Retina (tissue), 1 donor: ENCODE measurements at regions not wholly inside any gene's neighbourhood (a gene's known extent, or its start where the extent isn't known, plus 50 kb on each side); places are given as distances from the start of the nearest gene placed in this dataset.

Experiments used
- DNase-seq: peaks from one replicate; pipeline ENCODE4 v3.0.0-alpha.2; 2016

DNA sequence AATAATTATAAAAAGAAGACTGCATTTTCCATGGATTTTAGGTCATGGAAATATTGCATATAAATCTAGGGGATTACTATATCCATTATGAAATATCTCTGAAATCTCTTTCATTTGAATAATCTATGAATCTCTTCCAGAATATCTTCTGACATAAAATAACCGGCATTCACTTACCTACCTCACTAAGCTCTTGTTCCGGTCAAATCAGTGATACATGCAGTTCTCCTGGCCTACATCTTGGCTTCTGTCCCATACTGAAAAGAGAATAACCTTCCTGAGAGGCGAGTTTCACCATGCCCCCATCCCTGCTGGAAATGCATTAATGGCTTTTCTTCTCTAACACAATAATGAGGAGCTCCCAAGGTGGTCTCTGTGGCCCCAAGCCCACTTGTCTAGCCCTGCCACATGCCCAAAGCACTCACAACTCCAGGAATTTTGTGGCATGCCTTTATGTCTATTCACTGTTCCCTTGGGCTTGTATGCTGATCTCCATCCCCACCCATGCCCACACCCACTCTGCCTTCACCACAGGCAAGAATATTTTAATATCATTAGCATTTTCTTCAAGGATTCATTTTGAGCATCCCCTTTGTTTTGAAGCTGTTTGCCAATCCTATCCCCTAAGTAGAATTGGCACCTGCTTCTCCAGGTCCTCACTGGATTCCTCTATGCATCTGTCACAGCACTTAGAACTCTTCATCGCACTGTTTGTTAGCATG, 401.6 kb downstream of the COG6 start:
- no peak for DNase-seq

DNA sequence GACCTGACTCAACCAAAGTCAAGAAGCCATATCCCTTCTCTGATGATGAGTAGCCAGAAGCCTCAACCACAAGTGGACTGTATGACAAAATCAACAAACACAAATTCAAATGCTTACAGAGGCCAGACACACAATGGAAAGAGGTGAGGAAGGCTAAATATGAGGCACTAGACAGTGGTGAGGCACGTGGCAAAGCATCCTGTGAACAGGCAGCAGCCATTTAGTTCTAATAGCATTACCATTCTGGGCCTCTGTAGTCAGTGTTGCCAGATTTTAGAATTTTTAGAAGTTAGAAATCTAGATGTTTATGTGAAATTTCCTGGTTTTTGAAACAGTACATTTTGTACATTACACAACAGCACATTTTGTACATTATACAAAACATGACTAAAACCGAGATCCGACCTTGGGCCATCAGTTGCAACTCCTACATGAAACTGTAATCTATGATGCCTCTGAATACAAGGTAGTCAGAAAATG, 403.3 kb downstream of the COG6 start:
- no peak for DNase-seq

DNA sequence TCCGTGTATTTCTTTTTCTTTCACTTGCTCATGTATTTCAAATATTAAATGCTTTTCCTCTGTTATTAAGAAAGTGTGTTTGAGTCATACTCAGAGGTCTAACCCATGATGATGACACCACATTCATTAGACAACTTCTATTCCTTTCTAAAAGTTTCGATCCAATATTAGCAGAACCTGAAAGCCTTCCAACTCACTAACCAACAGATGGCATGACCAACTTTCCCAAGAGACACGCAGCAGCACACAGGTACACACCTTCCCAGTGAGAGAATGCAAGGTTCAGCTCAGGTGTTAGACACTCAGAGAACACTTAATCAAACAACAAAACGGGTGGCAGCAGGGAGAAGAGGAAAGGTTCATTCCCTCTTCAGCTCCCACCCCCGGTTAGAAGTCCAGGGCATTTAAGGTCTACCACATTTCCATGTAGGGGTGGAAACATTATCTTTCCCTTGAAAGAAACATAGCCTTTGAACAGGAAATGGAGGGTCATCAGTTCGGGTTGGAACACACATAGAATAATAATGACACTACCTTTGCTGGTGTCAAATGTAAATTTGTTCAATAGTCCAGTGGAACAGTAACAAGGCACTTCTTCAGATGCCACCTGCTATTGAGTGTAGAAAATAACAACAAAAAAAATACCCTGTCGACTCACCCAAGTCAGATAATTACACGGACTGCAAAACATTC, 404.2 kb downstream of the COG6 start:
- no peak for DNase-seq

DNA sequence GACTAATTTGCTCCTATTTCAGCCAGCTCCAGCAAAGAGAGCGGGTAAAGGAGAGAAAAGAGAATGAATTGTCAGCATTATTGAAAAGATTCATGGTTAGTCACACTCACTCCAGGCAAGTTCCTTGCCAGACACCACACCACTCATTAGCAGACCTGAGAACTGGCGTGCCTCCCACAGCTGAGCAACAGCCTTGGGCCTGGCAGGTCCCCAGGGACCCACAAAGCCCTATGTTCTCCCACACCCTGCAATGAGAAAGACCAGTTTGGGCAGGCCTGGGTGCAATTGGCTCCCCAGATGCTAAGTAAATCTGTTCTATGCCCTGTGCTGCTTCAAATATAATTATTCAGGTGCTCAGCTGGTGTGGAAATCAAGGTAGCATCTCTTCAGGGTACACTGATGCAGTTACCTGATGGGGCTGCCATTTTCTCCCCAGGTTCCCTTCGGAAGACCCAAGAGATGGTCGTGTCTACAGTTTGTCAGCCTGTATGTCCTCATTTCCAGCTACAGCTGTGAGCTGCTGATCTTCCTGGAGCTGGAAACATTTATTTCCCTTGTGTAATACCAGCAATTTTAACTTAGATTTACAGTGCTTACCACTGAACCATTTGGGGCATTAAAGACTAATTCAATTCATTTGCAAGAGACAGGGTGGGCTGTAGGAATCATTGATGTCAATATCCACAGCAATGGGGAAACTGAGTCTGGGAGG, 405.0 kb downstream of the COG6 start:
- DNase-seq, result no peak

DNA sequence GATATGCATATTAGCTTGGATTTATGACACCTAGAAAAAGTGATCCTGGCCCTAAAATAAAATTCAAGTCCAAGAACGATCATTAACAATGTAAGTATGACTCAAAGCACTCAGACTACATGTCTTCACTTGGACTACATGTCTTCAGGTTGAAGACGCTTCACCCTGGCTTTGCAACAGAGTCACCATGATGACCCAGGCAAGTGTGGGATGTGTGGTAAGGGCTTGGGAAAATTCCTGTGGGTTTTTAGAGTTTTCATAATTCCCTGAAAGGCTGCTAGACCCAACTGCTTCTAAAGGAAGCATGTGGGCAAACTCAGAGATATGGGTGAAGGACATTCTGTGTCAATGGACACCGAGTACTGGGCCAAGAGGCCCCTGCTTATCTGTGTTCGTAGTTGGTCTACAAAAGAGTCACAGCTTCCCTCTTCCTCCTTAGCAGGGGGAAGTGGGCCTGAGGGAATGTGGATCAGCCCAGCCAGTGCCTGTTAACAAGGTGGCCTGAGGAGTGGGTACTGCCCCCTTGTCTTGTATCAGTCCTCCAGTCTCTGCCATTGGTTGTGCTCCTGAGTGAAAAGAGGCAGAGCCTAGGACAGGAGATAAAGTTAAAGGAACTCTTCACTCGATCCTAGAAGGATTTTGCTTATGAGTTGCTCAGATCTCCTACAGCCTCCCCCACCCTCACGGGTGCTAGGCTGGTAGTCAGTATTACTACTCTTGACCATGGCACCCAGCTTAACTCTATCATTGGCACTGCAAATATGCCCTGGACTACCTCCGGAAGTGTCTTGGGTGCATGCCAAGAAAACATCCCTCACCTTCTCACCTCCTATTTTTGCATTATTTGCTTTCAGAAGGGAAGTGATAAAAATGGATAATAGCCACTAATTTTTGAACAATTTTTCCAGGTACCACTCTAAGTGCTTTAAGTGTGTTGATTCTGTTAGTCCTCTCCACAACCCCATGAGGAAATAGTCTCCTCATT, 406.3 kb downstream of the COG6 start:
- DNase-seq, result no peak

DNA sequence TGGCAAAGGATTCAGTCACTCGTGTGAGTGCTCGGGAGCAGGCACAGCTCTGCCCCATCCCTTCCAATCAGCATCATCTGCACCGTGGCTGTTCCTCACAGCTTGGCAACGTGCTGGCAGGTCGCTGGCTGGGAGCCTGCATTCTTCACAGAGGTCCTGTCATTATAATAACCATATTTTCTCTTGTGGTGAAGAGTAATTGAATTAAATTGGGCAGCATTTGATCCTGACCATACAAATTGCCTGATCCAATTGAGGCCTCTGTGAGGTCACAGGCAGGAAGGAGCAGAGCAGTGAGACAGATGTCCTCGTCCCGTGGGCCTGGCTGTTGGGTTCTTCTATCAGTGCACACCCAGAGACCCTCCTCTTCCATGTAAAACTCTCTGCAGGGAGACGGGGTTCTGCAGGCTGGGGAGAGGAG, 407.8 kb downstream of the COG6 start:
- peak; percentile 79 for DNase-seq

DNA sequence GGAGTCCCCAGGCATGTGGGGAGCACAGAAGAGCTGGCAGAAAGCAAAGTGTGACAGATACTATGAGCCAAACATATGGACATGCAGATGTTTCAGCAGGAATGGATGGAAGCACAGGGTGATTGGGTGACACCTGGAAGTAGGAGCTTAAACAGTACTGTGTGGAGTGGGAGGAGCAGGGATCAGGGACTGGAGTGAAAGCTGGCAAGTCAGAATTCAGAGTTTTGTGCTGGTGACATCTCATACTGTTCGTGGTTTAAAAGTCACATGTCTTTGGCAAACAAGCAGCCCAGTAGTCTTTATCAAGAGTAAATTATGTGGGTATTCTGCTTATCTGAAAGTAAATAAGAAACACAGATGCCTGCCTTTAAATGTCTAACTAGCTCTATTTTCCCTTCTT, 408.2 kb downstream of the COG6 start:
- DNase-seq, result no peak

DNA sequence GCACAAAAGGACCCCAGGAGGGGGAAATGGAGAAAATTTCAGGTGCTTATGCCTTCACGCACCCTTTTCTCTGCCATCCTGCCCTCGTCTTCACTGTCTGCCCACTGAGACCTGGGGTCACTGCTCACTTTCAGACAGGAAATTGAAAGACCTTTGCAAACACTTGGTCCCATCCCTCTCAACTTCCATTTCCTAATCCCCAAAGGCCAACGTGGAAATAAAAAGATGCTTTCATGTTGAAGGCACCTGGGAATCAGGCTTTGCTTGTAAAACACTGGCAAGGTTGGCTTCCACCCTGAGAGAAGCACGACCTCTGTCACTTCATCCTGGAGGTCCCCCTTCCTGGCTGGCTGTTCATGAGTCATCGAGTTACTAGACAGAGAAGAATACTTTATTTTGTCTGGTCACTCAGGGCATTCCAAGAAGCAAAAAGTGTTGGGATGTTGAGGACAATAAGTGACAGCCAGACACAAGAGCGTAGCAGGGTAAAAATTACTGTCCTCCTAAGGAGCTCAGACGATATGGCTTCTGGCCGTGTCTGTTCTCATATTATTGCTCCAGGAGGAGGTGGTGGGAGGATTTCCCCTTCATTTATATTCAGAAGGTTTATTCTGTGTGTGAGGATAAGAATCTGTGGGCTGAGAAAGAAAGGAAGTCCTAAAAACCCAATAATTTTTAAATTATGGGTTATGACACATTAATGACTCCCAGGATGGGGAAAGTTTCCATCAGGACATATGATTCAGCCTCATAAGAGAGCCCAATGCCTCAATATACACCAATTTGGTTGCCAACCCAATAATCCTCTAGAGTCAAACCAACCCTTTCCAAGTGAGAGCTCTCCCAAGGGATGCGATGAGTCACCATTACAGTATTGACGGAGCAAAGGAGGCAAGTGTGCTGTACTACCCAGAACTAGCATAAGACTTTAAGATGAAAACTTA, 409.0 kb downstream of the COG6 start:
- DNase-seq, result no peak

DNA sequence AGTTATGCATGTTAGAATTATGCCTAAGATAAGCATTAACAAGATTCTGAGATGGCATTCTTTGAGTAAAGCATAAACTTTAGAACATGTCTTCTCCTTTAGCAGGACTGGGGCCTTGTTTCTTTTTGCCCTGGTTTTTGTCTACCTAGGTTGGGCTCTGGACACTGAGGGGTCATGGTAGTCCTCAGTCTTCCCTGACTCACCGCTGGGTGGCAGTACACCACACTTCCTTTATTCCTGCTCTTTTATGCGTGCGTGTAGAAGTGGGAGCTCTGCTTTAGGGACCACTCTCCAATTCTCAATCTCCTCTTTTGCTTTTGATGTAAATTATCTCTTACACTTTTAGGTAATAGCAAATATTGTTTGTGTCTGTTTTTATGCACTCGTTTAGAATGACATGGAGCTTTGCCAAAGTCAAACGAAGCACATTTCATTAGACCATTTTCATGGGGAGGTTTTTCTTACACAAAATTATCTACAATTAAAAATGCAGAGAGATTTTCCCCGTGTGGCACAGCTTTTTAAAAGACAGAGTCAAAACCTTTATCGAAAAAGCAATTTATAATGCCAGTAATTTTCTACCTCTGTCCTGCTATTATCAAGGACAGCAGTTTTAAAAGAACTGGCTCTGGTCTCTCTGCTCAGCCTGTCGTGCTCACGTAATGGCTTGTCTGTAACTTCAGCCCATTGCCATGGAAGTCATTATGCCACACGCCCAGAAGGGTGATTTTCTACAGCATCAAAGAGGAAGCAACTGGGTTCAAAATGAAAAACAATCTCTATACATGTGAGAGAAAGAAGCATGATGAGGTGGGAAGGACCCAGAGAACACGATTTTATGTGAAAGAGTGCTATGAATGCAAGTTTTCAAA, 413.9 kb downstream of the COG6 start:
- peak; percentile 77 for DNase-seq

DNA sequence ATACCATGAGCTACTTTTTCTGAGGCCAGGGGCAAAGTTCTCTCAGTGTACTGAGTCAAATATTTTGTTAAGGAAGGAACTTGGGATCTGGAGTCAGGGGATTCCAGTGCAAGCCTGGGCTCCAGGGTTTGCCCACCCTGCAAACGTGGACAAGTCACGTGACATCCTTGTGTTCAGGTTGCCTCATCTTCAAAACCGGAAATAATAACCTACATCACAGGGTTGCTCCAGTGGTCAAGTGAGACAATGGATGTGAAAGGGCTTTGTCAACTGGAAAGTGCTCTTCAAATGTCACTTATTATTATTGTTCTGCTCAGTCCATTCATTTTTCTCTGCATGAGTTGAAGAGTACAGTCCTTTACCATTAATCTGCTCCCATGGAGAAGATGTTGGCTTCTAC, 414.9 kb downstream of the COG6 start:
- peak; percentile 34 for DNase-seq

DNA sequence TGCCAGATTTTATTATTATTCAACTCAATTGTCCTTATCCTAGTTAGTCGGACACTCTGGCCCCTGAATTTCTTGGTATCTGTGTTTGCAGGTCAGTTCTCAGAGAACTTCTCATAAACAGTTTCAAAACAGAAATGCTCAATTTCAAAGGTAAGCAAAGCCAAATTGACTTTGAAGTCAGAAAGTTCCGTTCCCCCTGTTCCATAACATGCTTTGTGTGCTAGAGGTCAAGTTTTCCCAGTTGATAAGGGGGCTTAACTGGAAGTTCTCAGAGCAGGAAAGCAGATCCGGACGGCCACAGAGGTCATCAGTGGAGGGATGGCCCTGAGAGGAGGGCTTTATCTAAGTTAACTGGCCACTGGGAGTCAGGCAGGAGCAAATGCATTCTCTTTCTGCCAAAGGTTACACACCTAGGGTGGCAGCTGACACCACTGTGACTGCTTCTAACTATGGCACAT, 417.2 kb downstream of the COG6 start:
- no peak for DNase-seq

DNA sequence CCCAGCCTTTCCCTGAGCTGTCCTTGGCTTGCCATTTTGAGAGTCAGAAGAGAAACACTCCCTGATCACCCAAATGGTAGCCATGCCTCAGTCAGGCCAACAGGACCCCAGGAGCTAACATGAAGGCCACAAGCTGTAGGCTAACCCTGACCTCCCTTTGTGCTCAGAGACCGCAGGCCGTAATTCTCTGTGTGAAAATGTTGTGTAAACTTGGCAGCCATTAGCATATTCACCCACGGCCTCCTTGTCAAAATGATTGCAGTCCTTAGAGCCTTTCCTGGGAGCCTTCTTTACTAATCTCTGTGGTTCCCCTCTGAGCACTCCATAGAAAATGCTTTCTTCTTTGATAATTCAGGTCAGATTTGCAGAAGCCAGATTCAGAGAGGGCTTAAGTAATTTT, 418.9 kb downstream of the COG6 start:
- DNase-seq, result no peak

DNA sequence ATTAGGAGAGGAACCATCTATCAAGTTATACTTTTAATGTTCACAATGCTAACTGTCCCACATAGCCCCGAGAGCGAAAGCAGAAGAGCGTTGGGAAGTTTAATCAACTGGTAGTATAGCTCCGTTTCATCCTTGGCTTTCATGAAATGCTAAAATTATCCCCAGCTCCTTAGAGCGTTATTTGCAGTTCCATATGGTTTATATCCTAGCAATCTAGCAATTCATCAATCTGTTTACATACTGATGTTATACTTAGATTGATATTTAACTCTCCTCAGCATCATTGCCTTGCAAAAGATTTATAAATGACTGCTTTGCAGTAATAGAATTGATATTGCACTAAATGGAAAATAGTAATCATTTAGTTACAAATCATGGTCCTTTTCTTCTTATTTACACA, 419.8 kb downstream of the COG6 start:
- DNase-seq, result no peak

DNA sequence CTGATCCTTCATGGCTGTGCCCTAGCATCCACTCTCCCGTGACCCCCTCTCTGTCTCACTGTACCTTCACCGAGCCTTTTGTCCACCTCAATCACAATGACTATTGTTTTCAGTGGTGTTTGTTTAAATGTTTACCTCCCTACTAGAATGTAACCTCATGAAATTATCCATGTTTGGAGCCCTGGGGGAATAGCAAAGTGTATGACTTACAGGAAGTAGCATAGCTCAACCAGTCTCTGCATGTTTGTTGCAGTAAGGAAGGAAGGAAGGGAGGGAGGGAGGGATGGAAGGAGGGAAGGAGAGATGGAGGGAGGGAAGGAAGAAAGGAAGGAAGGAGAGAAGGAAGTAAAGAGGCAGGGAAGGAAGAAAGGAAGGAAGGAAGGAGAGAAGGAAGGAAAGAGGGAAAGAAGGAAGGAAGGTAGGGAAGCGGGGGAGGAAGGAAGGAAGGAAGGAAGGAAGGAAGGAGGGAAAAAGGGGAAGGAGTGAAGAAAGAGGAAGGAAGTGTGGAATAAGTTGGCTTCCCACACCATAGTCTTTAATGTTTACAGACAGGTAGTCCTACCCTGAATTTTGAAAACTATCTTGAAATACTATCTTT, 421.4 kb downstream of the COG6 start:
- no peak for DNase-seq

DNA sequence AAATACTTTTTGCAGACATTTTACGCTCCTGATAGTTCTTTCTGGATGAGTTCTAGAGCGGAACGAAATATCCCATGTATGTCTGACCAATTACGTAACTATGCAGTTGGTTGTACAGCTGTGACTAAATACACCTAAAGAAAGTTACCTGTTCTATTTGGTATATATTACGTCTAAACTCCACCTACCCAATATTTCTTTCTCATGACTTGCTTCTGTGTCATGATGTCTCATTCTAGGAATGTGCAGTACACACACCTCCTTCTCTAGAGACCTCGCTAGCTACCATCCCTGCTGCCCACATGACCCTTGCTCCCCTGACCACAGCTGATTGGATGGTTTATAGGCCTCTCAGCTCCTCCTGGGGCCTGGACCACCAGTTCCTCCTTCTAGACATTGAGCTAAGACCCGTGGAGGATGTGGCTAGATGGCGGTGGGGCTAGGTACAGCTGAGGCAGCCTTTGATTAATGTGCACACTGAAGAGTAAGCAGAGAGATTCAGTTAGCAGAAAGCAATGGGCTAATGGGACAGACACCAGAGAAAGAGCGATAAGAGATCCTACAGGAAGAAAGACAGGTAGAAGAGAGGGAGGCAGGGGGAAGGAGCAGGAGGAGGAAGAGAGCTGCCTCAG, 422.1 kb downstream of the COG6 start:
- no peak for DNase-seq

DNA sequence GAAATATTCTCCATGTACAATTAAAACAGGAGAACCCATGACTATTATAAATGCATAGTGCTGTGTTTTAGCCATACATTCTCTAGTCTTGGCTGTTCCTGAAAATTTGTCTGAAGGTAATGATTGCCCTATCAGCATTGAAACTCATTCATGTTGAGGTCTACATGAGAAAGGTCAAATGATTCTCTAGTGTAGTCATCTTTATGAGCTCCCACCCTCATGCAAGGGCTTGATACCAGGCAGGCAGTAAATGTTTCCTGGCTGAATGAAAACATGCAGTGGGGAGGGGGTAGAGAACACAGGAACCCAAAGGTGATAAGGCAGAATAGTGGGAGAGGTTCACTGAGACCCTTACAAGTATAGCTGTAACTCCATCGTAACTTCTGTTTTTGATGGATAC, 424.3 kb downstream of the COG6 start:
- DNase-seq, result no peak

DNA sequence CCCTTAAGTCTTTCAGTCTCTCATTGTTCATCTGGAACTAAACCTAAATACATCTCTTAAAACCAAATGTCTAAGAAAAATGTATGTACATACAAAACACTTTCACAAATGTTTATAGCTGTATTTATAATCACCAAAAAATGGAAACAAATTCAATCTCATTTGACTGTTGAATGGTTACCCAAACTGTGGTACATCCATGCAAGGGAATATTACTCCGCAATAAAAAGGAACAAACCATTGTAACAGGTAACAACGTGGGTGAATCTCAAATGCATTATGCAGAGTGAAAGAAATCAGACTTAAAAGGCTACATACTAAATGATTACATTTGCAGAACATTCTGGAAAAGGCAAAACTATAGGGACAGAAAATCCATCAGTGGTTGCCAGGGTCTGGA, 425.2 kb downstream of the COG6 start:
- DNase-seq, result no peak

DNA sequence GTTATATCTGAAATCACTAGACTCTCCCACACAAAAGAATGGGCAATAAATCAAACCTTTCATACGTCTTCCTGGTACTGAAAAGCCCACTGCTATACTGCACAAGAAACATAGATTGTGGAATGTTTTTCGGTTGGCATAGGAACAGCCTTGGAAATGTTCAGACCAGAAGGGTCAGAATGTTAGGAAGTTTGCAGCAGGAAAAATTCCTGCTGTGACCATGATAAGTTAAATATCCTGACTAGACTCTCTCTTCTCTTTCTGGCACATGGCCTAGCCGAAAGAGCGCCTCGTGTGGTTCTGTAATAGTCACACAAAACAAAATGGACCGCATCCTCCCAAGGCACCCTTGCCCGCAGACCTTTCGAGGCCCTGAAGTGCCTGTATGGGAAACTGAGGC, 427.2 kb downstream of the COG6 start:
- DNase-seq, result no peak

DNA sequence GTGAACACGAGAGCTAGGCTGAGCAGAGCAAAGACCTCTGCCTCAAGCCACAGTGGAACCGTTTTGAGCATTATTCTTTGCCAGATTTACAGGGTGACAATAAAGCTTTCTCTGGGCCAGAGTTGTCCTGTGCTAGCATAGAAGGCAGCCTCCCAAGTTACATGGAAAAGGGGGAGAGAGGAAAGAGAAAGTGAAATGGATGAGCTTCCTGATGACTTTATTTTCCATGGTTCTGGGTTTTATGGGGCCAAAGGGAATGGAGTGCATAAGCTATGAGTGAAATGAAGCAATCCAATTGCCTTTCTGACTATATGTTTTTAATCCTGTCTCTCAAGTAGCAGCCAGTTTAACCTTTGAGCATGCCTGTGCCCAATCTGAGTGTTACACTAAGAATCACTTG, 428.4 kb downstream of the COG6 start:
- DNase-seq, result no peak
